ENCODE measurements at regions not wholly inside any gene's neighbourhood (a gene's known extent, or its start where the extent isn't known, plus 50 kb on each side); places are given as distances from the start of the nearest gene placed in this dataset.

GRCh38 chr1:13913396-13913795 is 213.4 kb downstream of the PRDM2 start:
- TF ChIP-seq EGR1 (IDR thresholded peaks at IDR 0.05) (no peak), REST (IDR thresholded peaks at IDR 0.05; ENCODE audit: low read depth) (no peak), ZBTB7A (IDR thresholded peaks at IDR 0.05; ENCODE audit: low read depth) (no peak), CREB1 (IDR thresholded peaks at IDR 0.05; ENCODE audit: low read depth) (no peak), TAF1 (IDR thresholded peaks at IDR 0.05; ENCODE audit: low read depth) (no peak), MAX (IDR thresholded peaks at IDR 0.05) (no peak), TEAD4 (IDR thresholded peaks at IDR 0.05) (no peak), TCF12 (IDR thresholded peaks at IDR 0.05; ENCODE audit: low read depth) (no peak), CEBPB (IDR thresholded peaks at IDR 0.05) (no peak), FOXM1 (IDR thresholded peaks at IDR 0.05; ENCODE audit: borderline replicate concordance, low read depth) (no peak), NFIC (IDR thresholded peaks at IDR 0.05) (no peak), EP300 (IDR thresholded peaks at IDR 0.05; ENCODE audit: borderline replicate concordance) (no peak), YY1 (IDR thresholded peaks at IDR 0.05; ENCODE audit: low read depth) (no peak), RAD21 (IDR thresholded peaks at IDR 0.05; ENCODE audit: low read depth) (no peak), USF1 (IDR thresholded peaks at IDR 0.05) (no peak)

- TF ChIP-seq MAX (IDR thresholded peaks at IDR 0.05): no peak
- TF ChIP-seq YY1 (IDR thresholded peaks at IDR 0.05; ENCODE audit: low read depth): no peak
- no peak for TF ChIP-seq NFIC (IDR thresholded peaks at IDR 0.05)
- no peak for TF ChIP-seq EP300 (IDR thresholded peaks at IDR 0.05; ENCODE audit: borderline replicate concordance)
- no peak for TF ChIP-seq EGR1 (IDR thresholded peaks at IDR 0.05)
Measured at GRCh38 chr1:13916530-13916929, 216.5 kb downstream of the PRDM2 start.

- TF ChIP-seq NFIC (IDR thresholded peaks at IDR 0.05) (no peak), RAD21 (IDR thresholded peaks at IDR 0.05; ENCODE audit: low read depth) (no peak), YY1 (IDR thresholded peaks at IDR 0.05; ENCODE audit: low read depth) (no peak)
Measured at GRCh38 chr1:13917607-13918006, 217.6 kb downstream of the PRDM2 start.

- TF ChIP-seq FOXM1 (IDR thresholded peaks at IDR 0.05; ENCODE audit: borderline replicate concordance, low read depth) (no peak), CEBPB (IDR thresholded peaks at IDR 0.05) (no peak)
Measured at GRCh38 chr1:13918862-13919261, 218.9 kb downstream of the PRDM2 start.

- TF ChIP-seq YY1 (IDR thresholded peaks at IDR 0.05; ENCODE audit: low read depth): no peak
- no peak for TF ChIP-seq CEBPB (IDR thresholded peaks at IDR 0.05)
- TF ChIP-seq TCF12 (IDR thresholded peaks at IDR 0.05; ENCODE audit: low read depth): no peak
- TF ChIP-seq MAX (IDR thresholded peaks at IDR 0.05): no peak
- no peak for TF ChIP-seq TEAD4 (IDR thresholded peaks at IDR 0.05)
- TF ChIP-seq CREB1 (IDR thresholded peaks at IDR 0.05; ENCODE audit: low read depth): no peak
- TF ChIP-seq FOXM1 (IDR thresholded peaks at IDR 0.05; ENCODE audit: borderline replicate concordance, low read depth): no peak
- TF ChIP-seq ZBTB7A (IDR thresholded peaks at IDR 0.05; ENCODE audit: low read depth): no peak
- TF ChIP-seq TAF1 (IDR thresholded peaks at IDR 0.05; ENCODE audit: low read depth): no peak
- TF ChIP-seq EP300 (IDR thresholded peaks at IDR 0.05; ENCODE audit: borderline replicate concordance): no peak
- no peak for TF ChIP-seq EGR1 (IDR thresholded peaks at IDR 0.05)
- TF ChIP-seq RAD21 (IDR thresholded peaks at IDR 0.05; ENCODE audit: low read depth): no peak
- no peak for TF ChIP-seq NFIC (IDR thresholded peaks at IDR 0.05)
- no peak for TF ChIP-seq REST (IDR thresholded peaks at IDR 0.05; ENCODE audit: low read depth)
- no peak for TF ChIP-seq USF1 (IDR thresholded peaks at IDR 0.05)
Measured at GRCh38 chr1:13921190-13921589, 221.2 kb downstream of the PRDM2 start.

GRCh38 chr1:13922466-13923110 is 222.6 kb downstream of the PRDM2 start:
- TF ChIP-seq REST (IDR thresholded peaks at IDR 0.05; ENCODE audit: low read depth) (no peak), USF1 (IDR thresholded peaks at IDR 0.05) (no peak), MAX (IDR thresholded peaks at IDR 0.05) (no peak), FOXM1 (IDR thresholded peaks at IDR 0.05; ENCODE audit: borderline replicate concordance, low read depth) (no peak), NFIC (IDR thresholded peaks at IDR 0.05) (no peak), CEBPB (IDR thresholded peaks at IDR 0.05) (no peak), RAD21 (IDR thresholded peaks at IDR 0.05; ENCODE audit: low read depth) (no peak), EP300 (IDR thresholded peaks at IDR 0.05; ENCODE audit: borderline replicate concordance) (no peak), TCF12 (IDR thresholded peaks at IDR 0.05; ENCODE audit: low read depth) (no peak), ZBTB7A (IDR thresholded peaks at IDR 0.05; ENCODE audit: low read depth) (no peak), TEAD4 (IDR thresholded peaks at IDR 0.05) (no peak), YY1 (IDR thresholded peaks at IDR 0.05; ENCODE audit: low read depth) (no peak), EGR1 (IDR thresholded peaks at IDR 0.05) (no peak), CREB1 (IDR thresholded peaks at IDR 0.05; ENCODE audit: low read depth) (no peak), TAF1 (IDR thresholded peaks at IDR 0.05; ENCODE audit: low read depth) (no peak)
